22Rv1 (cell line): ENCODE measurements at regions not wholly inside any gene's neighbourhood (a gene's known extent, or its start where the extent isn't known, plus 50 kb on each side); places are given as distances from the start of the nearest gene placed in this dataset.

ENCODE experiments used
- ZFX ChIP-seq: fragments of 450-650 bp; IDR thresholded peaks from 2 replicates; pipeline ENCODE4 v1.6.1; 2017; ENCODE audit warnings: antibody characterized with exemption, borderline replicate concordance
- TF ChIP-seq, protein P1 (sequence below): fragments of 450-650 bp; IDR thresholded peaks from 2 replicates; pipeline ENCODE4 v1.5.1; 2017; ENCODE audit warnings: mild to moderate bottlenecking

DNA sequence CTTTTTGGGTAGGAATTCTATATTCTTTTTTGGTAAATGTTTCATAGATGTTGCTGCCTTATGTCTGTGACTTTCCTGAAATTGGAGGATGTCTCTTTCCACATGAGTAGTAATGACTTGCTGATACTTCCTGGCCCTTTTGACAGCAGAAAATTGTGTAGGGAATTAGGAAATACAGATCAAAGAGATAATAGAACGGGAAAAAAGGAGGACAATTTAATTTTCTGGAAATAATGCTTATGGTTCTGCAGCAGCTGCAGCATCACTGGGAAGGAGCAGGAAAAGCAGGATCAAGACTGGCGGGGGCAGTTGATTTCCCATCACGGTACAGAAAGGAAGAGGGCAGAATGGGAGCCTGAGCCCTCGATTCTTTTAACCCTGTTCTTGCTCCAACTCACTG is 68.8 kb upstream of the PZP start:
- TF ChIP-seq, protein P1, sequence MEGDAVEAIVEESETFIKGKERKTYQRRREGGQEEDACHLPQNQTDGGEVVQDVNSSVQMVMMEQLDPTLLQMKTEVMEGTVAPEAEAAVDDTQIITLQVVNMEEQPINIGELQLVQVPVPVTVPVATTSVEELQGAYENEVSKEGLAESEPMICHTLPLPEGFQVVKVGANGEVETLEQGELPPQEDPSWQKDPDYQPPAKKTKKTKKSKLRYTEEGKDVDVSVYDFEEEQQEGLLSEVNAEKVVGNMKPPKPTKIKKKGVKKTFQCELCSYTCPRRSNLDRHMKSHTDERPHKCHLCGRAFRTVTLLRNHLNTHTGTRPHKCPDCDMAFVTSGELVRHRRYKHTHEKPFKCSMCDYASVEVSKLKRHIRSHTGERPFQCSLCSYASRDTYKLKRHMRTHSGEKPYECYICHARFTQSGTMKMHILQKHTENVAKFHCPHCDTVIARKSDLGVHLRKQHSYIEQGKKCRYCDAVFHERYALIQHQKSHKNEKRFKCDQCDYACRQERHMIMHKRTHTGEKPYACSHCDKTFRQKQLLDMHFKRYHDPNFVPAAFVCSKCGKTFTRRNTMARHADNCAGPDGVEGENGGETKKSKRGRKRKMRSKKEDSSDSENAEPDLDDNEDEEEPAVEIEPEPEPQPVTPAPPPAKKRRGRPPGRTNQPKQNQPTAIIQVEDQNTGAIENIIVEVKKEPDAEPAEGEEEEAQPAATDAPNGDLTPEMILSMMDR = no peak
- no peak for TF ChIP-seq ZFX
